Heart left ventricle (tissue), 16 donors: ENCODE measurements at regions not wholly inside any gene's neighbourhood (a gene's known extent, or its start where the extent isn't known, plus 50 kb on each side); places are given as distances from the start of the nearest gene placed in this dataset.

Source experiments
- ATAC-seq, 4 donors: fragments of 200-7000 bp; cut with Tn5 transposase; one replicate each; pipeline ENCODE4 v1.9.1; 2020 to 2022; ENCODE audit warnings: moderate library complexity in 4 of 4, mild to moderate bottlenecking in 3 of 4, moderate number of reproducible peaks in 1 of 4
- DNase-seq, 5 donors: peaks; one replicate each; pipeline ENCODE4 v3.0.0-alpha.2; 2020
- H3K27ac ChIP-seq, 12 donors: fragments of 200-600 bp; sonication (generic) in 4 of 12; one replicate each; pipeline versions ENCODE4 v1.5.0 to v1.8.0; 2016 to 2022; ENCODE audit warnings: mild to moderate bottlenecking in 2 of 12
- H3K27me3 ChIP-seq, 9 donors: fragments of 200-600 bp; sonication (generic) in 2 of 9; one replicate each; pipeline versions ENCODE4 v1.5.1 to v1.8.0; 2016 to 2022; ENCODE audit warnings: mild to moderate bottlenecking in 3 of 9
- H3K36me3 ChIP-seq, 9 donors: fragments of 200-600 bp; sonication (generic) in 2 of 9; one replicate each; pipeline versions ENCODE4 v1.5.0 to v1.8.0; 2018 to 2022; ENCODE audit warnings: mild to moderate bottlenecking in 2 of 9
- H3K4me1 ChIP-seq, 12 donors: fragments of 200-600 bp; sonication (generic) in 4 of 12; one replicate each; pipeline versions ENCODE4 v1.5.0 to v1.8.0; 2016 to 2022; ENCODE audit warnings: mild to moderate bottlenecking in 3 of 12
- H3K4me3 ChIP-seq, 12 donors: fragments of 200-600 bp; sonication (generic) in 4 of 12; one replicate each; pipeline versions ENCODE4 v1.5.0 to v1.8.0; 2017 to 2022; ENCODE audit warnings: mild to moderate bottlenecking in 9 of 12, moderate library complexity in 4 of 12
- H3K9me3 ChIP-seq, 12 donors: fragments of 200-600 bp; sonication (generic) in 4 of 12; one replicate each; pipeline versions ENCODE4 v1.5.0 to v1.8.0; 2016 to 2022; ENCODE audit warnings: mild to moderate bottlenecking in 1 of 12
- POLR2A ChIP-seq, 2 donors: fragments of 450-650 bp; IDR thresholded peaks; one replicate each; pipeline ENCODE4 v1.6.1; 2017; ENCODE audit warnings: antibody characterized with exemption in 2 of 2, mild to moderate bottlenecking in 2 of 2, moderate library complexity in 2 of 2
- WGBS, 4 donors: extraction: QIAGEN DNeasy Blood & Tissue Kit in 2 of 4; methylation state at CpG; one replicate each; pipeline versions ENCODE4 v1.1.5 to v1.1.7; 2013 to 2018; 5-methylcytosine and 5-hydroxymethylcytosine counted together
- intact Hi-C, 10 donors: fragments of 100-400 bp; cut with DNase I; formaldehyde crosslinking; loops; one replicate each; pipeline versions ENCODE4 v1.11.1 to v1.14.2; 2022
- TF ChIP-seq, protein P1 (sequence below), 12 donors: fragments of 200-600 bp; sonication (generic) in 4 of 12; IDR thresholded peaks; one replicate each; pipeline versions ENCODE4 v1.5.0 to v1.8.0; 2018 to 2022; ENCODE audit warnings: antibody characterized with exemption in 12 of 12, mild to moderate bottlenecking in 5 of 12
- donor health status: ischemic (EF 13 %, LVEDD 7.1; RV severe dilation, severe dysfunction).
- donor health status: healthy with polysubstance abuse.
- donor health status: DM: no; HTN: yes; CAD: no.
- donor health status: DM: no; HTN: no; CAD: no.
- donor health status: ischemic (EF 25% LVEDD 6.9; RV normal size, moderate dysfunction).
- donor health status: ischemic (EF 25% LVEDD 5.7; RV mildly dilated, moderate dysfunction).
- donor health status: healthy.
- donor health status: DM: yes; HTN: yes; CAD: no.
- donor health status: ischemic (EF 35%, LVEDD 5.7; RV mildly dilated, moderate dysfunction).
- donor health status: nonischemic (EF 11% LVEDD 7.7; RV severe dilation, severe dysfunction).
- donor health status: DM: yes; HTN: yes; CAD: no.
- donor health status: PGD.
- donor health status: ischemic (EF 29% LVEDD 5.4; RV normal size, mild dysfunction).
- donor health status: nonischemic (EF 23%, LVEDD 6.1; RV moderate dilation, normal function).

DNA sequence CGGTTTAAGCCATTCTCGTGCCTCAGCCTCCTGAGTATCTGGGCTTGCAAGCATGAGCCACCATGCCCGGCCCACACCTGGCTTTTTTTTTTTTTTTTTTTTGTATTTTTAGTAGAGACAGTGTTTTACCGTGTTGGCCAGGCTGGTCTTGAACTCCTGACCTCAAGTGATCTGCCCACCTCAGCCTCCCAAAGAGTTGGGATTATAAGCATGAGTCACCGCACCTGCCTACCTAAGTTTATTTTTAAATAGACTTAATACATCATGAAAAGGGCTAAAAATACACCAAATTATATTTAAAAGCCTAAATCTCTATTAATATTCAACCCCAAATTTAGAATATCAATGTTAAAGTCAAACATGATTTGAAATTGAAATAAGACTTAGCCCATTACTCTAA, 250.8 kb upstream of the MC4R start:
- no peak for ATAC-seq
- DNase-seq = no peak
- Histone ChIP-seq H3K4me3 (no peak overlapping the region), H3K9me3 (peaks cover 0 to 2% (median 0%) of the 10 kb centered on the region in 12 donors), H3K27me3 (no peaks in the 10 kb centered on the region), H3K36me3 (no peaks in the 10 kb centered on the region), H3K4me1 (no peaks in the 10 kb centered on the region), H3K27ac (no peak overlapping the region)
- TF ChIP-seq, protein P1, sequence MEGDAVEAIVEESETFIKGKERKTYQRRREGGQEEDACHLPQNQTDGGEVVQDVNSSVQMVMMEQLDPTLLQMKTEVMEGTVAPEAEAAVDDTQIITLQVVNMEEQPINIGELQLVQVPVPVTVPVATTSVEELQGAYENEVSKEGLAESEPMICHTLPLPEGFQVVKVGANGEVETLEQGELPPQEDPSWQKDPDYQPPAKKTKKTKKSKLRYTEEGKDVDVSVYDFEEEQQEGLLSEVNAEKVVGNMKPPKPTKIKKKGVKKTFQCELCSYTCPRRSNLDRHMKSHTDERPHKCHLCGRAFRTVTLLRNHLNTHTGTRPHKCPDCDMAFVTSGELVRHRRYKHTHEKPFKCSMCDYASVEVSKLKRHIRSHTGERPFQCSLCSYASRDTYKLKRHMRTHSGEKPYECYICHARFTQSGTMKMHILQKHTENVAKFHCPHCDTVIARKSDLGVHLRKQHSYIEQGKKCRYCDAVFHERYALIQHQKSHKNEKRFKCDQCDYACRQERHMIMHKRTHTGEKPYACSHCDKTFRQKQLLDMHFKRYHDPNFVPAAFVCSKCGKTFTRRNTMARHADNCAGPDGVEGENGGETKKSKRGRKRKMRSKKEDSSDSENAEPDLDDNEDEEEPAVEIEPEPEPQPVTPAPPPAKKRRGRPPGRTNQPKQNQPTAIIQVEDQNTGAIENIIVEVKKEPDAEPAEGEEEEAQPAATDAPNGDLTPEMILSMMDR (IDR thresholded peaks at IDR 0.05) = no peak
- no peak for TF ChIP-seq POLR2A (IDR thresholded peaks at IDR 0.05)
- intact Hi-C loops = no loop called here
- WGBS, 4 donors = 75 to 84% (median 77%) methylated on average over 5 of the region's 5 CpGs

DNA sequence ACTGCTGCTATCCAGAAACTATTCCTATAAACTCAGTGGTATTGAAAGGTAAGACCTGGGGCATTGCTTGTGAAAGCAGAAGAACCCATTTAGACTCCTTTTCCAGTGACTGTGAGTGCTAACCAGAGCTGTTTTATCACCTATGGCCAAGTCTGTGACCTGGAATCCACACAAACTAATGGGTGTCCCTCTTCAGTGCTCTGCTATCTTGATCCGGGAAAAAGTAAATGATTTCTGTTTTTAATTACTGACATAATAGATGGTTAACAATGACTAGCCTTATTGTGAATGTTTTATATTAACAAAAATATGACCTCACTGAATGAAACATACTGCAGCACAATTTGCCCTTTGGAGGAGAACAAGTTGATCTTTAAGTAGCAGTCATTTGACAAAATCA, 251.6 kb upstream of the MC4R start:
- H3K4me3 ChIP-seq = no peak overlapping the region
- intact Hi-C loops = no loop called here
- H3K4me1 ChIP-seq = no peaks in the 10 kb centered on the region
- no peaks in the 10 kb centered on the region for H3K27me3 ChIP-seq
- no peak overlapping the region for H3K27ac ChIP-seq
- WGBS, 4 donors = 80 to 93% (median 88%) methylated on average over 1 of the region's 1 CpG
- peaks cover 0 to 2% (median 0%) of the 10 kb centered on the region in 12 donors for H3K9me3 ChIP-seq
- ATAC-seq (no peak), DNase-seq (no peak)
- TF ChIP-seq, protein P1 (IDR thresholded peaks at IDR 0.05) = no peak
- no peak for TF ChIP-seq POLR2A (IDR thresholded peaks at IDR 0.05)
- no peaks in the 10 kb centered on the region for H3K36me3 ChIP-seq

DNA sequence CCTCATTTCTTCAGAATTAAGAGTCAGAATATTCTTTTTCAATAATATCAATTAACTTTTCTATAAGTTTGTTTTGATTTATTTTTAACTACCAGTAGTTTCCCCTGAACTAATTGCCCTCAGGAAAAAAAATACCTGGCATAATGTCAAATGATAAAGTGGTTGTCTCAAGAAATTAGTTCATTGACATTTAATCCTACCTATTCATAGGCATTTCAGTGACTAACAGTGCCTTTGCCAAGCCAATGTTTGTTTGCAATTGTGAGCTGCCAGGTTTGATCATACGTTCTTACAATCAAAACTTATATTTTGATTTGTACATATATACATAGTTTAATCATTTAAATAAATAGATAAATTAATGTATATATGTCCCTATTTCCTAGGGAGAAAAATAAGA, 267.3 kb upstream of the MC4R start:
- no peak for ATAC-seq
- H3K36me3 ChIP-seq = no peaks in the 10 kb centered on the region
- TF ChIP-seq POLR2A (IDR thresholded peaks at IDR 0.05) = no peak
- TF ChIP-seq, protein P1 (IDR thresholded peaks at IDR 0.05) = no peak

DNA sequence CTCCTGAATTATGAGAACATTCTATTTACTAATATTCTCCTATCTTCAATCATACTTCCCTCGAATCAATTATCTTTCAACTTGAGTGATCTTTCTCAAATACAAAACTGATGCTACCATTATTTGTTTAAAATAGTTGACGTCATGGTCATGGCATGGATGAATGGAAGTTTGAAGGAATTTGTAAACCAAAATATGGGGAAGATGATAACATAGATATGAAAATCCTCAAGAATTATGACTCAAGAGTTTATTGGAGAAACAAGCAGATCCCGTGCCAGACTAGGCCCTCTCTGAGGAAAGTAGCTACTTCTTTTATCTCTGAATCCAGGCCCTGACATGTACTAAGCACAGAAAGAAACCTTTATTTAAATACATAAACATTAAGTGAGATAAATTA, 270.4 kb upstream of the MC4R start:
- H3K9me3 ChIP-seq = peaks cover 0 to 1% (median 0%) of the 10 kb centered on the region in 12 donors
- H3K27me3 ChIP-seq = no peaks in the 10 kb centered on the region
- ATAC-seq (no peak), DNase-seq (no peak)
- TF ChIP-seq POLR2A (IDR thresholded peaks at IDR 0.05) = no peak
- TF ChIP-seq, protein P1 (IDR thresholded peaks at IDR 0.05) = no peak
- no peaks in the 10 kb centered on the region for H3K36me3 ChIP-seq
- no peak overlapping the region for H3K27ac ChIP-seq
- intact Hi-C loops = no loop called here
- no peaks in the 10 kb centered on the region for H3K4me1 ChIP-seq
- WGBS, 4 donors = 79 to 85% (median 83%) methylated on average over 3 of the region's 3 CpGs
- no peak overlapping the region for H3K4me3 ChIP-seq

More for the DNA sequence above, 267.3 kb upstream of the MC4R start:
- Histone ChIP-seq H3K27me3 (no peaks in the 10 kb centered on the region), H3K27ac (no peak overlapping the region), H3K4me3 (no peak overlapping the region), H3K9me3 (peaks cover 0 to 7% (median 0%) of the 10 kb centered on the region in 12 donors), H3K4me1 (no peaks in the 10 kb centered on the region)
- WGBS, 4 donors = 79 to 85% (median 80%) methylated on average over 1 of the region's 1 CpG
- intact Hi-C loops = no loop called here
- DNase-seq = no peak
